OCI-LY7 (cell line): ENCODE measurements at regions not wholly inside any gene's neighbourhood (a gene's known extent, or its start where the extent isn't known, plus 50 kb on each side); places are given as distances from the start of the nearest gene placed in this dataset.

Experiments used
- EZH2phosphoT487 ChIP-seq: fragments of 200-600 bp; sonication (generic); IDR thresholded peaks from 2 replicates; pipeline ENCODE4 v1.6.1; 2018; ENCODE audit warnings: low read depth, borderline replicate concordance, mild to moderate bottlenecking, mixed run types, antibody characterized with exemption, low read length, moderate library complexity, mixed read lengths
- TF ChIP-seq, protein P1 (sequence below): fragments of 200-600 bp; sonication (generic); conservative IDR thresholded peaks from 2 replicates; pipeline ENCODE4 v1.5.1; 2014; ENCODE audit warnings: mild to moderate bottlenecking, antibody characterized with exemption, low read length, moderate library complexity, mixed read lengths

- TF ChIP-seq, protein P1, sequence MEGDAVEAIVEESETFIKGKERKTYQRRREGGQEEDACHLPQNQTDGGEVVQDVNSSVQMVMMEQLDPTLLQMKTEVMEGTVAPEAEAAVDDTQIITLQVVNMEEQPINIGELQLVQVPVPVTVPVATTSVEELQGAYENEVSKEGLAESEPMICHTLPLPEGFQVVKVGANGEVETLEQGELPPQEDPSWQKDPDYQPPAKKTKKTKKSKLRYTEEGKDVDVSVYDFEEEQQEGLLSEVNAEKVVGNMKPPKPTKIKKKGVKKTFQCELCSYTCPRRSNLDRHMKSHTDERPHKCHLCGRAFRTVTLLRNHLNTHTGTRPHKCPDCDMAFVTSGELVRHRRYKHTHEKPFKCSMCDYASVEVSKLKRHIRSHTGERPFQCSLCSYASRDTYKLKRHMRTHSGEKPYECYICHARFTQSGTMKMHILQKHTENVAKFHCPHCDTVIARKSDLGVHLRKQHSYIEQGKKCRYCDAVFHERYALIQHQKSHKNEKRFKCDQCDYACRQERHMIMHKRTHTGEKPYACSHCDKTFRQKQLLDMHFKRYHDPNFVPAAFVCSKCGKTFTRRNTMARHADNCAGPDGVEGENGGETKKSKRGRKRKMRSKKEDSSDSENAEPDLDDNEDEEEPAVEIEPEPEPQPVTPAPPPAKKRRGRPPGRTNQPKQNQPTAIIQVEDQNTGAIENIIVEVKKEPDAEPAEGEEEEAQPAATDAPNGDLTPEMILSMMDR: no peak
- TF ChIP-seq EZH2phosphoT487: no peak
Measured at GRCh38 chr3:127034195-127034989, 51.5 kb downstream of the PLXNA1 start.
